ENCODE measurements at regions not wholly inside any gene's neighbourhood (a gene's known extent, or its start where the extent isn't known, plus 50 kb on each side); places are given as distances from the start of the nearest gene placed in this dataset.

- no peaks in the 10 kb centered on the region for H3K36me3 ChIP-seq (ENCODE audit: control insufficient read depth in 2 of 2, extremely low read depth in 1 of 2, insufficient read depth in 2 of 2, low read length in 2 of 2)
- DNase-seq (ENCODE audit: low read depth, low spot score): no peak
- H3K79me2 ChIP-seq (ENCODE audit: control insufficient read depth, insufficient read depth, low read length): no peaks in the 10 kb centered on the region
- no peak for FAIRE-seq
- TF ChIP-seq CTCF (optimal IDR thresholded peaks at IDR 0.05 in 1 of 3, IDR thresholded peaks at IDR 0.05 in 1 of 3, conservative IDR thresholded peaks at IDR 0.05 in 1 of 3; ENCODE audit: extremely low read depth in 1 of 3, insufficient read depth in 2 of 3, low read length in 3 of 3) (no peak), EZH2 (IDR thresholded peaks at IDR 0.05; ENCODE audit: low read length) (no peak)
- no peak overlapping the region for H3K9ac ChIP-seq (ENCODE audit: control insufficient read depth, extremely low read depth, insufficient read depth, low read length)
- no peaks in the 10 kb centered on the region for H3K4me1 ChIP-seq (ENCODE audit: control insufficient read depth, extremely low read depth, insufficient read depth, low read length)
- dilution Hi-C loops (cut with MboI; ENCODE audit: extremely low pct_ligation_motif_present, low sequenced_read_pairs): no loop called here
- no peaks in the 10 kb centered on the region for H3K9me1 ChIP-seq (ENCODE audit: control insufficient read depth, extremely low read depth, insufficient read depth, low read length)
- H3K4me3 ChIP-seq (ENCODE audit: control insufficient read depth in 2 of 3, extremely low read depth in 1 of 3, insufficient read depth in 2 of 3, low read depth in 1 of 3, low read length in 3 of 3): no peak overlapping the region
- H4K20me1 ChIP-seq (ENCODE audit: control insufficient read depth, extremely low read depth, insufficient read depth, low read length): no peaks in the 10 kb centered on the region
- no peak overlapping the region for H3K27ac ChIP-seq (ENCODE audit: control insufficient read depth, insufficient read depth, low read length)
- no peaks in the 10 kb centered on the region for H3K9me3 ChIP-seq (ENCODE audit: control insufficient read depth, low read depth, low read length)
- H3K27me3 ChIP-seq (ENCODE audit: control insufficient read depth, extremely low read depth, insufficient read depth, low read length): no peaks in the 10 kb centered on the region
- H3K4me2 ChIP-seq (ENCODE audit: control insufficient read depth, extremely low read depth, insufficient read depth, low read depth, low read length): no peak overlapping the region
- H2AFZ ChIP-seq (ENCODE audit: control insufficient read depth, low read length): no peak overlapping the region
Measured at GRCh38 chr3:145842294-145842902, 318.6 kb downstream of the PLOD2 start.

- Histone ChIP-seq H3K4me3 (ENCODE audit: control insufficient read depth in 2 of 3, extremely low read depth in 1 of 3, insufficient read depth in 2 of 3, low read depth in 1 of 3, low read length in 3 of 3) (no peak overlapping the region), H2AFZ (ENCODE audit: control insufficient read depth, low read length) (no peak overlapping the region), H3K79me2 (ENCODE audit: control insufficient read depth, insufficient read depth, low read length) (no peaks in the 10 kb centered on the region), H3K36me3 (ENCODE audit: control insufficient read depth in 2 of 2, extremely low read depth in 1 of 2, insufficient read depth in 2 of 2, low read length in 2 of 2) (no peaks in the 10 kb centered on the region), H4K20me1 (ENCODE audit: control insufficient read depth, extremely low read depth, insufficient read depth, low read length) (no peaks in the 10 kb centered on the region), H3K9me3 (ENCODE audit: control insufficient read depth, low read depth, low read length) (no peaks in the 10 kb centered on the region), H3K9ac (ENCODE audit: control insufficient read depth, extremely low read depth, insufficient read depth, low read length) (no peak overlapping the region), H3K27ac (ENCODE audit: control insufficient read depth, insufficient read depth, low read length) (no peak overlapping the region), H3K27me3 (ENCODE audit: control insufficient read depth, extremely low read depth, insufficient read depth, low read length) (no peaks in the 10 kb centered on the region), H3K4me2 (ENCODE audit: control insufficient read depth, extremely low read depth, insufficient read depth, low read depth, low read length) (no peak overlapping the region), H3K9me1 (ENCODE audit: control insufficient read depth, extremely low read depth, insufficient read depth, low read length) (no peaks in the 10 kb centered on the region), H3K4me1 (ENCODE audit: control insufficient read depth, extremely low read depth, insufficient read depth, low read length) (no peaks in the 10 kb centered on the region)
- dilution Hi-C loops (cut with MboI; ENCODE audit: extremely low pct_ligation_motif_present, low sequenced_read_pairs): no loop called here
- DNase-seq (ENCODE audit: low read depth, low spot score): no peak
- no peak for FAIRE-seq
- TF ChIP-seq EZH2 (IDR thresholded peaks at IDR 0.05; ENCODE audit: low read length): no peak
- TF ChIP-seq CTCF (optimal IDR thresholded peaks at IDR 0.05 in 1 of 3, IDR thresholded peaks at IDR 0.05 in 1 of 3, conservative IDR thresholded peaks at IDR 0.05 in 1 of 3; ENCODE audit: extremely low read depth in 1 of 3, insufficient read depth in 2 of 3, low read length in 3 of 3): no peak
Measured at GRCh38 chr3:145843561-145843960, 317.4 kb downstream of the PLOD2 start.
